ENCODE measurements at regions not wholly inside any gene's neighbourhood (a gene's known extent, or its start where the extent isn't known, plus 50 kb on each side); places are given as distances from the start of the nearest gene placed in this dataset.

DNA sequence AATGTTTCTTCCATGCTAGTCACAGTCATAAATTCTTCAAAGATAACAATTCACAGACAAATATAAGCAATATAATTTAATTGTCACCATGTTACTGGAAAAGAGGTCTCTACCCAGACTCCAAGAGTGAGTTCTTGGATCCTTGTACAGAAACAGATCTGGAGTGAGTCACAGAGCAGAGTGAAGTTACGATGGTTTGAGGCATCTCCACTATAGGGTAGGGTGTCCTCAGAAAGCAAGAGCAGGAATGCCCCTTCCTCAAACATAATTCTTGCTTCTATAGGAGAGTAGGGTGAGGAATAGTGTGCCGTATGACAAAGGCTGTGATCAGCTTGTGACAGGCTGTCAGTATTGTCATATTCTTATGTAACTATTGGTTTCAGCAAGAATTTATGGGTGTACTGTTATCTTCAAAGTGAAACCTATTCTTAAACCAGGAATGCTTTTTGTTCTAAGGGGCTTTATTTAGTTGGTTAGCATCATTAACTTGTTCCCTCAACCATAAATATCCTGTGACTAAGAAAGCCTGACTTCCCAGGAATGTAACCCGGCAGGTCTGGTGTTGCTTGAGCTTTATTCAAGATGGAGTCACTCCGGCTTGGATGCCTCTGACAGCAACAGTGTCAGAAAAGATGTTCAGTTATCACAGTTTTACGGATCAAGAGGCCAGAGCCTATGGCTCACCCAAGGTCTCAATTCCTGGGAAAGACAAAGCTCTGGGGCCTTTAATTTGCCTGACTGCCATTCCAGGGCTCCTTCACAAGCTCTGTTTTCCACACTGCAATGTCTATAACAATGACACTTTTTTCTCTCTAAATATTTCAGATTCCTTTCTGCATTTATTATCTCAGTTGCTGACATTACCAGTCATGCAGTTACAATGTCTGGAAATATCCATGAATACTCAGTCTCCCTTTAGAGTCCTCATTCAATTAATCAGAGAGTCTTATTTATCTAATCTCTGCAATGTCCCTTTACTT lies 298.6 kb downstream of the C6orf118 start:
- TF ChIP-seq, protein P1, sequence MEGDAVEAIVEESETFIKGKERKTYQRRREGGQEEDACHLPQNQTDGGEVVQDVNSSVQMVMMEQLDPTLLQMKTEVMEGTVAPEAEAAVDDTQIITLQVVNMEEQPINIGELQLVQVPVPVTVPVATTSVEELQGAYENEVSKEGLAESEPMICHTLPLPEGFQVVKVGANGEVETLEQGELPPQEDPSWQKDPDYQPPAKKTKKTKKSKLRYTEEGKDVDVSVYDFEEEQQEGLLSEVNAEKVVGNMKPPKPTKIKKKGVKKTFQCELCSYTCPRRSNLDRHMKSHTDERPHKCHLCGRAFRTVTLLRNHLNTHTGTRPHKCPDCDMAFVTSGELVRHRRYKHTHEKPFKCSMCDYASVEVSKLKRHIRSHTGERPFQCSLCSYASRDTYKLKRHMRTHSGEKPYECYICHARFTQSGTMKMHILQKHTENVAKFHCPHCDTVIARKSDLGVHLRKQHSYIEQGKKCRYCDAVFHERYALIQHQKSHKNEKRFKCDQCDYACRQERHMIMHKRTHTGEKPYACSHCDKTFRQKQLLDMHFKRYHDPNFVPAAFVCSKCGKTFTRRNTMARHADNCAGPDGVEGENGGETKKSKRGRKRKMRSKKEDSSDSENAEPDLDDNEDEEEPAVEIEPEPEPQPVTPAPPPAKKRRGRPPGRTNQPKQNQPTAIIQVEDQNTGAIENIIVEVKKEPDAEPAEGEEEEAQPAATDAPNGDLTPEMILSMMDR (conservative IDR thresholded peaks at IDR 0.05) = no peak
- no peak overlapping the region for H3K27ac ChIP-seq

DNA sequence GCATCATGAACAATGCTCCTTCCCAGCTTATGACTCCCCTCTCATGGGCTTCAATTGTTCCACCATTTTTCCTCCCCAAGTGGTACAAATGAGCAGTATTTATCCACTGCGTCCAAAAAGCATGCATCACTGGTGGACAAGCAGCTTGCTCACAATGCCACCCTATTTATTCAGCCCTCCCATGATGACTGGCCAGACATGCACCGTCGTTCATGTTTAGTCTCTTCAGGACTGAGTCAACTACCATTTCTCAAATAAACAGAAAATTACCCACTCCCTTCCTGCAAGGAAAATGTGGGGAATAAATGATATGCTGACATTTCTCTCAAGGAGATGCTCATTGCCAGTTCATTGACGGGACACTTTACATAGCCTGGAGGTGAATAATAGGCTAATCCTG lies 300.4 kb downstream of the C6orf118 start:
- no peak overlapping the region for H3K27ac ChIP-seq
- TF ChIP-seq, protein P1 (conservative IDR thresholded peaks at IDR 0.05) = no peak

DNA sequence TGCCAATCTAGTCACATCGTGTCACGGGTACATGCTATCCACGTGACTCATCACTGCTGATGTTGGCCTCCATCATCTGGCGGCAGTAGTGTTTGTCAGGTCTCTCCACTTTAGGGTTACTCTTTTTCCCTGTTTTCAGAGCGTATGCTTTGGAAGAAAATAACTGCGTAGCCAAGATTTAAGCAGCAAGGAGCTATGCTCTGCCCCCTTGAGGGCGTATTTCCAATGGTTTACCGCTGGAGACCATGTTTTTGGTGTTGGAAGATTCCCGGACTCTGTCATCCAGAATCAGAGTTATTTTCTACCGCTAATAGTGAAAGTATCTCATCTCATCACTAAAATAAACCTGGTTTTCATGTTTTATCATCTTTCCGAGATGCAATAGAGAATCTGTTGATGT lies 306.5 kb downstream of the C6orf118 start:
- TF ChIP-seq, protein P1 (conservative IDR thresholded peaks at IDR 0.05) = no peak

DNA sequence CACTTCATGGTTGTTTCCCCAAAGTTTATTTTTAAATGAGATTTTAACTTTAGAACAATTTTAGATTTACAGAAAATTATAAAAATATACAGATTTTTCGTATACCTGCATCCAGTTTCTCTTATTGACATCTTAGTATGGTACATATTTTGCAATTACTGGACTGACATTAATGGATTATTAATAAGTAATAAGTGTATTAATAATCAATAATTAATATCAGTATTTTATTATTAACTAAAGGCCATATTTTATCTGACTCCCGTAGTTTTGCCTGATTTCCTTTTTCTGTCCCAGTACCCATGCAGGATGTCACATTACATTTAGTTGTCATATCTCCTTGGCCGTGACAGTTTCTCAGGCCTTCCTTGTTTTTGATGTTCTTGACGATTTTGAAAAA lies 307.0 kb downstream of the C6orf118 start:
- no peak overlapping the region for H3K27ac ChIP-seq
- TF ChIP-seq, protein P1 (conservative IDR thresholded peaks at IDR 0.05) = no peak

More for the DNA sequence above, 306.5 kb downstream of the C6orf118 start:
- no peak overlapping the region for H3K27ac ChIP-seq

DNA sequence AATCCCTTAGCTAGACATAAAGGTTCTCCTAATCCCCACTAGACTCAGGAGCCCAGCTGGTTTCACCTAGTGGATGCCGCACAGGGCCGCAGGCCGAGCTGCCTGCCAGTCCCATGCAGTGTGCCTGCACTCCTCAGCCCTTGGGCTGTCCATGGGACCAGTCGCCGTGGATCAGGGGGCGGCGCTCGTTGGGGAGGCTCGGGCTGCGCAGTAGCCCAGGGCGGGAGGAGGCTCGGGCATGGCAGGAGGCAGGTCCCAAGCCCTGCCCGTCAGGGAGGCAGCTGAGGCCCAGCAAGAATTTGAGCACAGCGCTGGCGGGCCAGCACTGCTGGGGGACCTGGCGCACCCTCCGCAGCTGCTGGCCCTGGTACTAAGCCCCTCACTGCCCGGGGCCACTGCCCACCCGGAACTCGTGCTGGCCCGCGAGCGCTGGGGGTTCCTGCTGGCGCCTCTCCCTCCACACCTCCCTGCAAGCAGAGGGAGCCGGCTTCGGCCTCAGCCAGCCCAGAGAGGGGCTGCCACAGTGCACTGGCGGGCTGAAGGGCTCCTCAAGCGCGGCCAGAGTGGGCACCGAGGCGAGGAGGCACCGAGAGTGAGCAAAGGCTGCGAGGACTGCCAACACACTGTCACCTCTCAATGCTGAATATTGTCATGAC lies 307.8 kb downstream of the C6orf118 start:
- H3K27ac ChIP-seq = no peak overlapping the region
- TF ChIP-seq, protein P1 (conservative IDR thresholded peaks at IDR 0.05) = no peak

DNA sequence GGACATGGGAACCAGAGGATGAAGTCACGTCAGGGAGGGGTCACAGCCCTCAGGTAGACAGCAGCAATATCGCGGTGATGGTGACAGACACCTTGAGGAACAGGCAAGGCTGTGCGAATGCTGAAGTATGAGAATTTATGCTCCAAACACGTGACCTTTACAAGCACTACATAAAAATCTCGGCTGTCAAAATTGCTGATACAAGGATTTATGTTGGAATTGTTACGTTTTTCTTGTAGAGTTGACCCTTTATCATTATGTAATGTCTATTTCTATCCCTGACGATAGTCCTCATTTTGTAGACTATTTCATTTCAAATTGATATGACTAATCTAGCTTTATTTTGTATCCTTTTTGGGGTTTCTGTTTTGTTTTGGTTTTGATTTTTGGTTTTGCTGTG lies 311.1 kb downstream of the C6orf118 start:
- no peak overlapping the region for H3K27ac ChIP-seq
- TF ChIP-seq, protein P1 (conservative IDR thresholded peaks at IDR 0.05) = no peak

DNA sequence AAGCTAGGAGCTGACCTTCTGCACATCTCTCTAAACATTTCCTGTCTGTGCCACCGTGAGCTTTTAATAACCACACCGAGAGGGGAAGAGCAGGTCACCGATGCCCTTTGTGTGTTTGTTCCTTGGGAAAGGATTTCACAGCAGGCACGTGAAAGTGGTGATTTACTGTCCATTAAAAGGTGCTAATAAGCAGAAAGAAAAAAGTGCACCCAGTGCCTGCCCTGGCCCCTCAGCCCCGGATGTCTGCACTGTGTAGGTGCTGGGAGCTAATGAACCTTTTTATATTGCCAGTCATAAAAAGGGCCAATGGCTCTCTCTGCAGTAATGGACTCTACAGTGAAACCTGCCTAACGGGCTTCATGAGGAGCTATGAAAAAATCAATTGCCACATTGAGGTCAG lies 312.6 kb downstream of the C6orf118 start:
- TF ChIP-seq, protein P1 (conservative IDR thresholded peaks at IDR 0.05) = no peak
- H3K27ac ChIP-seq = no peak overlapping the region
